ENCODE measurements at regions not wholly inside any gene's neighbourhood (a gene's known extent, or its start where the extent isn't known, plus 50 kb on each side); places are given as distances from the start of the nearest gene placed in this dataset.
"Not testable (repeated sequence)": the region's sequence is repeated elsewhere in the genome, so short reads cannot be mapped to it uniquely, and the experiment has no call there.

GRCh38 chr13:79851318-79851717 lies 370.4 kb downstream of the NDFIP2 start:
- H3K4me3 ChIP-seq (ENCODE audit: low read depth, low read length): no peak overlapping the region
- TF ChIP-seq, protein P1, sequence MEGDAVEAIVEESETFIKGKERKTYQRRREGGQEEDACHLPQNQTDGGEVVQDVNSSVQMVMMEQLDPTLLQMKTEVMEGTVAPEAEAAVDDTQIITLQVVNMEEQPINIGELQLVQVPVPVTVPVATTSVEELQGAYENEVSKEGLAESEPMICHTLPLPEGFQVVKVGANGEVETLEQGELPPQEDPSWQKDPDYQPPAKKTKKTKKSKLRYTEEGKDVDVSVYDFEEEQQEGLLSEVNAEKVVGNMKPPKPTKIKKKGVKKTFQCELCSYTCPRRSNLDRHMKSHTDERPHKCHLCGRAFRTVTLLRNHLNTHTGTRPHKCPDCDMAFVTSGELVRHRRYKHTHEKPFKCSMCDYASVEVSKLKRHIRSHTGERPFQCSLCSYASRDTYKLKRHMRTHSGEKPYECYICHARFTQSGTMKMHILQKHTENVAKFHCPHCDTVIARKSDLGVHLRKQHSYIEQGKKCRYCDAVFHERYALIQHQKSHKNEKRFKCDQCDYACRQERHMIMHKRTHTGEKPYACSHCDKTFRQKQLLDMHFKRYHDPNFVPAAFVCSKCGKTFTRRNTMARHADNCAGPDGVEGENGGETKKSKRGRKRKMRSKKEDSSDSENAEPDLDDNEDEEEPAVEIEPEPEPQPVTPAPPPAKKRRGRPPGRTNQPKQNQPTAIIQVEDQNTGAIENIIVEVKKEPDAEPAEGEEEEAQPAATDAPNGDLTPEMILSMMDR (IDR thresholded peaks at IDR 0.05; ENCODE audit: low read depth, low read length): no peak

- no peak overlapping the region for H3K4me3 ChIP-seq (ENCODE audit: low read depth, low read length)
- TF ChIP-seq, protein P1 (IDR thresholded peaks at IDR 0.05; ENCODE audit: low read depth, low read length): no peak
Observed at GRCh38 chr13:79847882-79848592, 367.1 kb downstream of the NDFIP2 start.

DNA sequence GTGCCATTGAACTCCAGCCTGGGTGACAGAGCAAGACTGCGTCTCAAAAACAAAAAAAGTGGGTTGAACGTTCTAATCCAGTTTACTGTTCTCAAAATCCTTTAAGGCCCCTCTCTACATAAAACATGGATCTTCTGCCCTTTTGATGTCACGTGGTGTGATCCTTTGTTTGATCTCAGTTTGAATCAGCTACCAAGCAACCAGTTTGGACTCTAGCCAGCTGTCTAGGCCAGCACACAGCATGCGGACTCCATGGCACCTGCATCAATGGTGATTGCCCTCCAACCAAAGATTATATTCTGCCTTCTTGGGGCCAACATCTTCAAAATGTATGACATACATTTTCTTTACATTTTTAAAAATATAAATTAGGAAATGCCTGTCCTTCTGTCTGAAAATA lies 365.4 kb downstream of the NDFIP2 start:
- H3K4me3 ChIP-seq (ENCODE audit: low read depth, low read length): no peak overlapping the region
- TF ChIP-seq, protein P1 (IDR thresholded peaks at IDR 0.05; ENCODE audit: low read depth, low read length): no peak

DNA sequence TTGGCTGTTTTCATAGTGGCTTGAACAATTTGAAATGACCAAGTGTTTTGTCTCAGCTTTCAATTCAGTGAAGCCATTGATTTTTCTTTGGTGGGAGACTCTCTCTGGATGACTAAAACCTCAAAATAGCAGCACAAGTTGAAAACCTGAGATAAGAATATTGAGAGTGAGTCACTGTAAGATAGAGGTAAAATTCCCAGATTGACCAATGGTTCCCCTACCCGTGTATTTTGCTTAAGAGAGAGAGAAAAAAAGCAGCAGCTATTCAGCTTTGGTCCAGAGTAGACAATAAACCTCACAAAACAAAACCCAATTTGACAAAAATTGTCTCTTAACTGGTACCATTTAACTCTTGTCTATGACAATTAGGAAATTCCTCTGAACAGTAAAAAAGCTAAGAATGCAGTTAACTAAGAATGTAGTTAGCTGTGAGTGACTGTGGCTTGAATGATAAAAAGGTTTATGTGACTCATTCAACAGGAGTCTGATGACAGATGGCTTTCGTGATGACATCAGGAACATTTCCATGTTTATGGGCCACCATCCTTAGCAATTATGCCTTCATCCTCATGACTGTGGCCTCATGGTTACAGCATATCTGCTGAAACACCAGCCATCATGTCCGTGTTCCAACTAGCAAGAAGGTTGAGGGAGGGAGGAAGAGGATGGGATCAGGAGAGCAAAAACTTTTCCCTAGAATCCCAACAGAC lies 356.9 kb downstream of the NDFIP2 start:
- no peak overlapping the region for H3K4me3 ChIP-seq (ENCODE audit: low read depth, low read length)
- TF ChIP-seq, protein P1 (IDR thresholded peaks at IDR 0.05; ENCODE audit: low read depth, low read length): no peak

DNA sequence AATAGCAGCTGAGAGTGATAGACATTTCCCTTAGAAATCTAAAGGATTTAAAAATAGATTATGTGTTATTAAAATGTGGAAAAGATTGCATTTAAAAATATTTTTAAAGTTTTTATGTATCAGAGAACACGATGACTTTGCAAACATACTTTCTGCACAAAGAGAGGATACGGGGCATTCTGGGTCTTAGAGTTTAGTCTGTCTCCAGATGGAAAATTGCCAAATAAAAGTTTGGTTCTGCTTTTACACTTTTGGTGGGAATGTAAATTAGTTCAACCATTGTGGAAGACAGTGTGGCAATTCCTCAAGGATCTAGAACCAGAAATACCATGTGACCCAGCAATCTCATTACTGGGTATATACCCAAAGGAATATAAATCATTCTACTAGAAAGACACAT lies 355.2 kb downstream of the NDFIP2 start:
- H3K4me3 ChIP-seq (ENCODE audit: low read depth, low read length): not testable (repeated sequence)

DNA sequence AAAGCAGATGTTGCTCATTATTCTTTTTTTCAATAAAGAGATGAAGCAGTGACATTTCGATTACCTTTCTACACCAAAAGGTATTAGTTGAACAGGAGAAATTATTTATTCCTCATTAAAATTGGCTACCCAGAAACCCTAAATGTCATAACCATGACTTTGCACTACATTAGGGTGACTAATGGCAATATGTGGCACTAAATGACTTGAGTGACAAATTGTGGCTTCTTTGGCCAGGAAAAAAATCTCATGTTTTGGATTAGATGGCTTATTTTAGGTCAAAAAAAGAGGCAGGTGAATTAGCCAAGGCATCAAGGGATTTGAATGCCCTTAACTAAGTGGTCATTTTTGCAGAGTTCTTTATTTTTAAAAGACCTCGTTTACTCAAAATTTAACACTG lies 353.9 kb downstream of the NDFIP2 start:
- H3K4me3 ChIP-seq (ENCODE audit: low read depth, low read length): no peak overlapping the region
- TF ChIP-seq, protein P1 (IDR thresholded peaks at IDR 0.05; ENCODE audit: low read depth, low read length): no peak

DNA sequence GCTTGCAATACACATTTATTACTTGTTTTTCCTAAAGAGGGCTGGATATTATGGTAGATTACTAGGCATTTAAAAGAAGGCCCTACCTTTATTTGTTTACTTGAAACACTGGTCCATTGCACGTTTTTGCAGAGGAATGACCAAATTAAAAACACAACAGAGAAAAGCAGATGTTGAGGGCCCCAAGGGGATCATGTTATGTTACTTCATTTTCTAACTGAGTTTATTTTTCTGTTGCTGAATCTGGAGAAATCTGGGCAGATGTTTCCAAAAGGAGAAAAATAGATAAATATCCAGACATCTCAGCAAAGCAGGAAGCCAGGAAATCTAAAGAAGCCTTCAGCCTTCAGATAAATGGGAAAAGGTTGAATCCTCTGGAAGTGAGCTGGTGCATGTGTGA lies 353.0 kb downstream of the NDFIP2 start:
- H3K4me3 ChIP-seq (ENCODE audit: low read depth, low read length): no peak overlapping the region
- TF ChIP-seq, protein P1 (IDR thresholded peaks at IDR 0.05; ENCODE audit: low read depth, low read length): no peak

Data from WI38 (cell line).